ENCODE measurements at regions not wholly inside any gene's neighbourhood (a gene's known extent, or its start where the extent isn't known, plus 50 kb on each side); places are given as distances from the start of the nearest gene placed in this dataset.

DNA sequence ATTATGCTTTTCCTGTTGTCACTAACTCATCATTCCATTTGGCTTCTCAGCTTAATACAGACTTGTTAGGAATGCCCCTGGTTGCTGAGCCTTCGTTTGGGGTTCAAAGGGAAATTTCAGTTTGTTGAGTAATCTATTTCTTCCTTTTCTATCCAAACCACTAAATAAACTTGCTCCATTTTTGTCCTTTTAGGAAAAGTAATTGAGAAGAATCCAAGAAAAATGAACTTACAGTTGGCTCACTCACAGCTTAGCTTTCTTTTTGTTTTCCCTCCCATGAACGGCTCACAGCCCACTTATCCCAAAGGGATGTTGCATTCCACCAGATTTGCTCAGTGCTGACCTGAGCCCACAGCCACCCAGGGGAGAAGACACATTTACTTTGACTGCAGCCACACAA lies 73.9 kb downstream of the SOX11 start:
- DNase-seq (ENCODE audit: low spot score in 2 of 2): no peak
- intact Hi-C loops (cut with DNase I): no loop called here
- Histone ChIP-seq H3K27me3 (no peaks in the 10 kb centered on the region), H3K27ac (no peak overlapping the region), H3K9me3 (no peaks in the 10 kb centered on the region), H3K36me3 (no peaks in the 10 kb centered on the region), H3K4me3 (no peak overlapping the region), H3K4me1 (no peaks in the 10 kb centered on the region)
- TF ChIP-seq, protein P1, sequence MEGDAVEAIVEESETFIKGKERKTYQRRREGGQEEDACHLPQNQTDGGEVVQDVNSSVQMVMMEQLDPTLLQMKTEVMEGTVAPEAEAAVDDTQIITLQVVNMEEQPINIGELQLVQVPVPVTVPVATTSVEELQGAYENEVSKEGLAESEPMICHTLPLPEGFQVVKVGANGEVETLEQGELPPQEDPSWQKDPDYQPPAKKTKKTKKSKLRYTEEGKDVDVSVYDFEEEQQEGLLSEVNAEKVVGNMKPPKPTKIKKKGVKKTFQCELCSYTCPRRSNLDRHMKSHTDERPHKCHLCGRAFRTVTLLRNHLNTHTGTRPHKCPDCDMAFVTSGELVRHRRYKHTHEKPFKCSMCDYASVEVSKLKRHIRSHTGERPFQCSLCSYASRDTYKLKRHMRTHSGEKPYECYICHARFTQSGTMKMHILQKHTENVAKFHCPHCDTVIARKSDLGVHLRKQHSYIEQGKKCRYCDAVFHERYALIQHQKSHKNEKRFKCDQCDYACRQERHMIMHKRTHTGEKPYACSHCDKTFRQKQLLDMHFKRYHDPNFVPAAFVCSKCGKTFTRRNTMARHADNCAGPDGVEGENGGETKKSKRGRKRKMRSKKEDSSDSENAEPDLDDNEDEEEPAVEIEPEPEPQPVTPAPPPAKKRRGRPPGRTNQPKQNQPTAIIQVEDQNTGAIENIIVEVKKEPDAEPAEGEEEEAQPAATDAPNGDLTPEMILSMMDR (IDR thresholded peaks at IDR 0.05): no peak

DNA sequence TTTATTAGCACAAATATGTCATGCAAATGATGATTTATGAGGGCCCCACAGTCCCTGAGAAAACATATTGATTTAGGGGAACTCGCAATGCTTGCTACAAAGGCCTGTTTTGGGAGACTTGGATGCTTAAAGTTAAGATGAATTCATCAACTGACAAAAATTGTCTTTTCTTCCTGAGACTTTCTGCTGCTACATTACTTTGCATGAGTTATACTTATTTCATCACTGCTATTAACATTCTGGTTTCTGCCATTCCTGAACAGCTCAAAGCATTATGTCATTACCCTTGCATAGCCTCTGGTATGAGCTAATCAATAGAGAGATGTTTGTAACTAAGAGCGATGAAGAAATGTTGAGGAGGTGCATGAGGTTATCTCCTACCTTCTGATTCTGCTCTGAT lies 74.4 kb downstream of the SOX11 start:
- TF ChIP-seq, protein P1 (IDR thresholded peaks at IDR 0.05): no peak
- no peak overlapping the region for H3K27ac ChIP-seq
- H3K4me1 ChIP-seq: no peaks in the 10 kb centered on the region
- no peaks in the 10 kb centered on the region for H3K27me3 ChIP-seq
- no peaks in the 10 kb centered on the region for H3K36me3 ChIP-seq
- no peak for DNase-seq (ENCODE audit: low spot score in 2 of 2)
- no peaks in the 10 kb centered on the region for H3K9me3 ChIP-seq
- H3K4me3 ChIP-seq: no peak overlapping the region
- intact Hi-C loops (cut with DNase I): no loop called here

DNA sequence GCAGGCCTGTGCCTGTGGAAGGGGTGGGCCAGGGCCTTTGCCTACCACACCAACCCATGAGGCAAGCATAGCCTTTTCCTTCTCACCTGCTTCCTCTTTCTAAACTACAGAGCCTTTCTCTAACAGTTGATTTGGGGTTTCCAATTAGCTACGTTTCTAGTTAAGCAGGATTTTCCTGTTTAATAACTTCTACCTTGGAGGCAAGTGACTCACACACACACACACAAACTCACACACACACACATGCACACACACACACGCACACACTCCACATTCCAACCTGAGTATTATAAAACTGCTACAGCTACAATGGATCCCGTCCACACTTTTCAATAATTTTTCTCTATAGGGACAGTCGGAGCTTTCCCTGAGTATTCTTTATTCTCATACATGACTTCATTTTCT lies 84.9 kb downstream of the SOX11 start:
- Histone ChIP-seq H3K4me1 (no peaks in the 10 kb centered on the region), H3K9me3 (no peaks in the 10 kb centered on the region), H3K36me3 (no peaks in the 10 kb centered on the region), H3K4me3 (no peak overlapping the region), H3K27me3 (no peaks in the 10 kb centered on the region), H3K27ac (no peak overlapping the region)
- no peak for DNase-seq (ENCODE audit: low spot score in 2 of 2)
- TF ChIP-seq, protein P1 (IDR thresholded peaks at IDR 0.05): no peak
- intact Hi-C loops (cut with DNase I): no loop called here

DNA sequence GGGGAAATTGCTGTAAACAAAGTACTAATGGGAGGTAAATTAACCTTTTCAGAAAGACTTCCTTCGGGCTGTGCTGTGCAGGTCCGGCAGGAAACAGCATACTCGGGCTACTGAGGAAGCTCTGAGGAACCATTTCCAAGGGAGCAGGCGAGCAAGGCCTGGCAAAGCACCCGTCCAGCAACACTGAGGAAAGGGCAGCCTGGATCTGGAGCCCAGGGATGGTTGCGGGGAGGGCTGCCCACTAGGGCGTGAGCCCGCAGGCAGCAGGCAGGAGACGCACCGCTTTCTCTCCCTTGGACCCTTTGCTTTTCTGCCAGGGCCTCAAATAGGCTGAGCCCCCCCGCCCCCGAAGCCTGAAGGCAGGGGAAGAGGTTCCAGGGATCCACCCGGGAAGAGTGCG lies 89.5 kb downstream of the SOX11 start:
- Histone ChIP-seq H3K4me3 (no peak overlapping the region), H3K9me3 (no peaks in the 10 kb centered on the region), H3K27ac (no peak overlapping the region), H3K36me3 (no peaks in the 10 kb centered on the region), H3K4me1 (no peaks in the 10 kb centered on the region), H3K27me3 (no peaks in the 10 kb centered on the region)
- TF ChIP-seq, protein P1 (IDR thresholded peaks at IDR 0.05): no peak
- no peak for DNase-seq (ENCODE audit: low spot score in 2 of 2)
- intact Hi-C loops (cut with DNase I): no loop called here

DNA sequence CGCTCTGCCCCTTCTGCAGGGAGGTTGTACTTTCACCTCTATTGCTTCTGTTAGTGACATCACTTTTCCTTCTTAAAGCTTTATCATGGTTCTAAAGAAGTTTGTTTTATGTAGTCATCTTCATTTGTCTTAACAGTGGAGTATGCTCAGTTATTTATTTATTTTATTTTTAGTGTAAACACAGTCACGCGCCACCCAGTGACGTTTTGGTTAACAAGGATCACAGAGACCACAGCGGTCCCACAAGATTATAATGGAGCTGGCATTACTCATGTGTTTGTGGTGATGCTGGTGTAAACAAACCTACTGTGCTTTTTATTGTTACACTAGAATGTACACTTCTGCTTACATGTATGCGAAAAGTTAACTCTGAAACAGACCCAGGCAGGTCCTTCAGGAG lies 89.9 kb downstream of the SOX11 start:
- TF ChIP-seq, protein P1 (IDR thresholded peaks at IDR 0.05): no peak
- intact Hi-C loops (cut with DNase I): no loop called here
- DNase-seq (ENCODE audit: low spot score in 2 of 2): no peak
- no peak overlapping the region for H3K4me3 ChIP-seq
- H3K27me3 ChIP-seq: no peaks in the 10 kb centered on the region
- H3K9me3 ChIP-seq: no peaks in the 10 kb centered on the region
- H3K27ac ChIP-seq: no peak overlapping the region
- no peaks in the 10 kb centered on the region for H3K36me3 ChIP-seq
- H3K4me1 ChIP-seq: no peaks in the 10 kb centered on the region

DNA sequence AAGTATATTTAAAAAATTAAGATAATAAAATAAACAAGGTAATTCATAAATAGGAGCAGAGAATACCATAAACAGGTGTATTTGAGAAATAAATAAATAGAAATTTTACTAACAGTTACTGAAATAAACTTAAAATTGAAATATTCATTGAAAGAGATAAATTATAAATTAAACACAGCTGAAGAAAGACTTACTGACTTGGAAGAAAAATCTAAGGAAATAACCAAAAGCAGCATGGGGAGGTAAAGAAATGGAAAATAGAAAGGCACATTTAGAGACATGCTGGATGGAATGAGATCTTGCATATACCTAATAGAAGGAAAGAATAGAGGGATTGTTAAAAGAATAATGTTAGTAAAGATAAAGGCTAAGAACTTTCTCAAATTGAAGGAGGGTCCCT lies 96.3 kb downstream of the SOX11 start:
- H3K36me3 ChIP-seq: no peaks in the 10 kb centered on the region
- H3K27me3 ChIP-seq: no peaks in the 10 kb centered on the region
- H3K27ac ChIP-seq: no peak overlapping the region
- no peaks in the 10 kb centered on the region for H3K4me1 ChIP-seq
- no peak for DNase-seq (ENCODE audit: low spot score in 2 of 2)
- no peak overlapping the region for H3K4me3 ChIP-seq
- peaks cover 0 to 15% of the 10 kb centered on the region in 2 donors for H3K9me3 ChIP-seq
- intact Hi-C loops (cut with DNase I): no loop called here
- TF ChIP-seq, protein P1 (IDR thresholded peaks at IDR 0.05): no peak
